Trophoblast cell (in vitro differentiated cells and primary cell): ENCODE measurements at regions not wholly inside any gene's neighbourhood (a gene's known extent, or its start where the extent isn't known, plus 50 kb on each side); places are given as distances from the start of the nearest gene placed in this dataset.
"Not testable (repeated sequence)": the region's sequence is repeated elsewhere in the genome, so short reads cannot be mapped to it uniquely, and the experiment has no call there.

Experiments
- DNase-seq, 2 donors: peaks; one replicate each; pipeline ENCODE4 v3.0.0-alpha.2; 2016
- H2AFZ ChIP-seq: 2 replicates; pipeline ENCODE4 v1.6.1; 2013; ENCODE audit warnings: low read length, moderate library complexity, mild to moderate bottlenecking; ENCODE audit not compliant: insufficient read depth, poor library complexity
- H2AK5ac ChIP-seq: 2 replicates; pipeline ENCODE4 v1.6.1; 2013; ENCODE audit warnings: mild to moderate bottlenecking, low read length
- H2BK120ac ChIP-seq: 2 replicates; pipeline ENCODE4 v1.6.1; 2013; ENCODE audit warnings: low read length, mild to moderate bottlenecking, moderate library complexity; ENCODE audit not compliant: insufficient read depth, poor library complexity
- H2BK12ac ChIP-seq: 2 replicates; pipeline ENCODE4 v1.6.1; 2013; ENCODE audit warnings: mild to moderate bottlenecking, low read length, moderate library complexity
- H2BK5ac ChIP-seq: 2 replicates; pipeline ENCODE4 v1.6.1; 2013; ENCODE audit warnings: low read length, low read depth, moderate library complexity, mild to moderate bottlenecking; ENCODE audit not compliant: poor library complexity
- H3K14ac ChIP-seq: 2 replicates; pipeline ENCODE4 v1.6.1; 2013; ENCODE audit warnings: mild to moderate bottlenecking, low read length
- H3K18ac ChIP-seq: 2 replicates; pipeline ENCODE4 v1.6.1; 2013; ENCODE audit warnings: mild to moderate bottlenecking, low read length
- H3K23ac ChIP-seq: 2 replicates; pipeline ENCODE4 v1.6.1; 2013; ENCODE audit warnings: low read length
- H3K27ac ChIP-seq: 2 replicates; pipeline ENCODE4 v1.5.1; 2013; ENCODE audit warnings: low read depth, mild to moderate bottlenecking, inconsistent platforms, low read length, moderate library complexity
- H3K27me3 ChIP-seq: 2 replicates; pipeline ENCODE4 v1.6.1; 2013; ENCODE audit warnings: inconsistent platforms, mild to moderate bottlenecking, low read length, moderate library complexity; ENCODE audit not compliant: insufficient read depth
- H3K36me3 ChIP-seq, 2 experiments: 1 replicate in 1 of 2; 2 replicates in 1 of 2; pipeline ENCODE4 v1.6.1; 2013; ENCODE audit warnings: low read length in 2 of 2, mild to moderate bottlenecking in 2 of 2, moderate library complexity in 1 of 2; ENCODE audit not compliant: insufficient read depth in 2 of 2, control insufficient read depth in 1 of 2
- H3K4ac ChIP-seq: 2 replicates; pipeline ENCODE4 v1.6.1; 2013; ENCODE audit warnings: low read depth, mild to moderate bottlenecking, low read length, moderate library complexity
- H3K4me1 ChIP-seq, 2 experiments: 1 replicate in 1 of 2; 2 replicates in 1 of 2; pipeline ENCODE4 v1.6.1; 2013; ENCODE audit warnings: low read length in 2 of 2, mild to moderate bottlenecking in 2 of 2, moderate library complexity in 1 of 2; ENCODE audit not compliant: insufficient read depth in 2 of 2, control insufficient read depth in 1 of 2
- H3K4me2 ChIP-seq: 2 replicates; pipeline ENCODE4 v1.6.1; 2013; ENCODE audit warnings: inconsistent platforms, mild to moderate bottlenecking, low read length, moderate library complexity
- H3K4me3 ChIP-seq: 2 replicates; pipeline ENCODE4 v1.5.1; 2013; ENCODE audit warnings: mild to moderate bottlenecking, low read depth, low read length, inconsistent platforms
- H3K79me1 ChIP-seq: one replicate; pipeline ENCODE4 v1.6.1; 2013; ENCODE audit warnings: low read length
- H3K79me2 ChIP-seq: 2 replicates; pipeline ENCODE4 v1.6.1; 2013; ENCODE audit warnings: low read length, mild to moderate bottlenecking; ENCODE audit not compliant: control insufficient read depth, insufficient read depth, poor library complexity
- H3K9ac ChIP-seq: 2 replicates; pipeline ENCODE4 v1.6.1; 2013; ENCODE audit warnings: mild to moderate bottlenecking, low read length
- H3K9me3 ChIP-seq: 2 replicates; pipeline ENCODE4 v1.6.1; 2013; ENCODE audit warnings: low read depth, mild to moderate bottlenecking, control low read depth, inconsistent platforms, low read length; ENCODE audit not compliant: insufficient read depth
- H4K12ac ChIP-seq: 2 replicates; pipeline ENCODE4 v1.6.1; 2013; ENCODE audit warnings: low read depth, mild to moderate bottlenecking, low read length, moderate library complexity
- H4K8ac ChIP-seq: 2 replicates; pipeline ENCODE4 v1.6.1; 2013; ENCODE audit warnings: low read depth, mild to moderate bottlenecking, low read length, moderate library complexity
- H4K91ac ChIP-seq: one replicate; pipeline ENCODE4 v1.6.1; 2013; ENCODE audit warnings: low read depth, mild to moderate bottlenecking, low read length, moderate library complexity
- WGBS: extraction: QIAGEN DNeasy Blood & Tissue Kit; methylation state at CpG from one replicate; pipeline ENCODE4 v1.1.7; 2013; ENCODE audit warnings: missing lambda C conversion rate; ENCODE audit not compliant: insufficient read length, insufficient coverage; ENCODE audit errors: extremely low coverage; 5-methylcytosine and 5-hydroxymethylcytosine counted together

DNA sequence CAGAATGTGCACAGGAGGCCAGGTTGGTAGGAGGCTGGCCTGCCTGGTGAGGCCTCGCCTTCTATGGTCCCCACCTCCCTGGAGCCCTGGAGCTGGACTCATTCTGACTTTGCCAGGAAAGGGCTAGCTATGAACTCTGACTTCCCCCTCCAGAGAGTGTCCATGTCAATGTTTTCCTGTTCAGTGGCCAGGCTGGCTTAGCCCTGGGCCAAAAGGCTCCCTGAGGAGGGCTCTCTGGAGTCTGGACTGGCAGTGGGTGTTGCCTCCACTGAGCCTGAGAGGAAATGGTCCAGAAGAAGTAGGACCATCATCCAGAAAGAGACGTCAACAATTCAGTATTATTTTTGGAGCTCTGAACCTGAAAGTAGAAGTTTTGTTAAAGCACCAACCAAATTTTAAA is 178.7 kb downstream of the CHIC2 start:
- H3K23ac ChIP-seq, result no peak overlapping the region
- H3K9me3 ChIP-seq, result no peaks in the 10 kb centered on the region
- no peak overlapping the region for H4K8ac ChIP-seq
- no peak overlapping the region for H4K91ac ChIP-seq
- H2BK5ac ChIP-seq, result no peak overlapping the region
- no peaks in the 10 kb centered on the region for H3K79me2 ChIP-seq
- no peak overlapping the region for H3K4ac ChIP-seq
- H3K27ac ChIP-seq, result no peak overlapping the region
- no peak overlapping the region for H3K4me3 ChIP-seq
- no peaks in the 10 kb centered on the region for H3K4me1 ChIP-seq
- no peak overlapping the region for H2BK12ac ChIP-seq
- no peaks in the 10 kb centered on the region for H3K79me1 ChIP-seq
- H3K9ac ChIP-seq, result no peak overlapping the region
- no peak overlapping the region for H3K18ac ChIP-seq
- DNase-seq, result no peak
- H3K36me3 ChIP-seq, result no peaks in the 10 kb centered on the region
- H4K12ac ChIP-seq, result no peak overlapping the region
- no CpG with 5 or more reads among the region's 2 CpGs for WGBS
- H3K4me2 ChIP-seq, result no peak overlapping the region
- no peak overlapping the region for H2BK120ac ChIP-seq
- H2AFZ ChIP-seq, result no peak overlapping the region
- H3K14ac ChIP-seq, result no peak overlapping the region
- no peaks in the 10 kb centered on the region for H3K27me3 ChIP-seq
- no peak overlapping the region for H2AK5ac ChIP-seq

DNA sequence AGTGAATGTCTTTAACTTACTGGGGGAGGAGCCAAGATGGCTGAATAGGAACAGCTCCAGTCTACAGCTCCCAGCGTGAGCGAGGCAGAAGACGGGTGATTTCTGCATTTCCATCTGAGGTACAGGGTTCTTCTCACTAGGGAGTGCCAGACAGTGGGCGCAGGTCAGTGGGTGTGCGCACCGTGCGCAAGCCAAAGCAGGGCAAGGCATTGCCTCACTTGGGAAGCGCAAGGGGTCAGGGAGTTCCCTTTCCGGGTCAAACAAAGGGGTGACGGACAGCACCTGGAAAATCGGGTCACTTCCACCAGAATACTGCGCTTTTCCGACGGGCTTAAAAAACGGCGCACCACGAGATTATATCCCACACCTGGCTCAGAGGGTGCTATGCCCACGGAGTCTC is 187.3 kb downstream of the CHIC2 start:
- H3K36me3 ChIP-seq, H2AK5ac ChIP-seq, H2BK120ac ChIP-seq, H3K27me3 ChIP-seq, H3K79me1 ChIP-seq, H3K4me3 ChIP-seq, H3K4ac ChIP-seq, H3K4me2 ChIP-seq, H3K4me1 ChIP-seq, H3K9me3 ChIP-seq, H3K14ac ChIP-seq, H3K9ac ChIP-seq, H3K23ac ChIP-seq, DNase-seq, H4K12ac ChIP-seq, H4K91ac ChIP-seq, H2BK5ac ChIP-seq, H3K27ac ChIP-seq, H3K79me2 ChIP-seq, H3K18ac ChIP-seq, H4K8ac ChIP-seq, H2AFZ ChIP-seq, H2BK12ac ChIP-seq: not testable (repeated sequence)
- no CpG with 5 or more reads among the region's 18 CpGs for WGBS

DNA sequence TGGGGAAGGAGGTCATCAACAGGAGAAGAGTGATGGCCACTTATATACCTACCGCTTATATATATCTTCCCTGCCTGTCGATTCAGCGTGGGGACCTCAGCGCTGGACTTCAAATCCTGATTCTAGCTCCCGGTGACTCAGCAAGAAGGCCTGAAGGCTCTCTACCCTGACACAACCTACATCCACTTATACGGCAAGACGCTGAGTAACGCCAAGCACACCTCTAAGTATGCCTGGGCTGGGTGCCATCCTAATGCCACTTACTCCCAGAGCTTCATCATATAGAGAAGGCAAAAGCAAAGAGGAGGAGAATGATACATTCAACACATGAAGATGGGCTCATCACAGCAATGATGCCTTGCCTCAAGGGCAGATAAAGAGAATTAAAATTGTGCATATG is 198.3 kb downstream of the CHIC2 start:
- H3K27ac ChIP-seq, result no peak overlapping the region

DNA sequence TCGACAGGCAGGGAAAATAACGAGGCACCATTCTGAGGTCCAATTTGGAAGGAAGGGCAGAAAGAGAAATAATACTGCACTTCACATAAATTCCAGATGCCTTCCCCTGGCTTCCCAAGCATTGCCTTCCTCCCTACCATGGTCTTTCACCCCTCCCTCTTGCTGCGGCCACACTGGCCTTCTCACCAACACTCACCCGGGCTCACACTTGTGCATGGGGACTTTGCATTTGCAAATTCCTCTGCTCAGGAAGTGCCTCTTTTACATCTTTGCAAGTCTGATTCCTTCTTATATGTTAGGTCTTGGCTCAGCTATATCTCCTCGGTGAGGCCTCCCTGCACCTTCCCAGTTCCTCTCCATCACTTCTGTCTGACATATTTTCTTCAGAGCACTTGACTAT is 199.4 kb downstream of the CHIC2 start:
- Histone ChIP-seq H3K18ac (no peak overlapping the region), H2AK5ac (no peak overlapping the region), H3K23ac (no peak overlapping the region), H3K27me3 (no peaks in the 10 kb centered on the region), H3K79me1 (no peaks in the 10 kb centered on the region), H3K14ac (no peak overlapping the region), H4K12ac (no peak overlapping the region), H3K9ac (no peak overlapping the region), H3K4me2 (no peak overlapping the region), H2BK5ac (no peak overlapping the region), H3K4me3 (no peak overlapping the region), H4K8ac (no peak overlapping the region), H4K91ac (no peak overlapping the region), H3K9me3 (no peaks in the 10 kb centered on the region), H3K36me3 (no peaks in the 10 kb centered on the region), H3K27ac (no peak overlapping the region), H3K4ac (no peak overlapping the region), H2AFZ (no peak overlapping the region), H2BK120ac (no peak overlapping the region), H2BK12ac (no peak overlapping the region), H3K4me1 (peaks cover 0 to 4% of the 10 kb centered on the region in 2 experiments), H3K79me2 (no peaks in the 10 kb centered on the region)
- whole genome bisulfite sequencing, result no CpG with 5 or more reads among the region's 5 CpGs
- DNase-seq, result no peak

More for the DNA sequence above, 198.3 kb downstream of the CHIC2 start:
- Histone ChIP-seq H4K12ac (no peak overlapping the region), H2BK12ac (no peak overlapping the region), H3K4me2 (no peak overlapping the region), H3K4me3 (no peak overlapping the region), H3K36me3 (no peaks in the 10 kb centered on the region), H2AFZ (no peak overlapping the region), H2AK5ac (no peak overlapping the region), H3K9ac (no peak overlapping the region), H4K91ac (no peak overlapping the region), H2BK120ac (no peak overlapping the region), H3K79me2 (no peaks in the 10 kb centered on the region), H2BK5ac (no peak overlapping the region), H4K8ac (no peak overlapping the region), H3K4me1 (peaks cover 0 to 4% of the 10 kb centered on the region in 2 experiments), H3K9me3 (no peaks in the 10 kb centered on the region), H3K79me1 (no peaks in the 10 kb centered on the region), H3K14ac (no peak overlapping the region), H3K27me3 (no peaks in the 10 kb centered on the region), H3K4ac (no peak overlapping the region), H3K18ac (no peak overlapping the region), H3K23ac (no peak overlapping the region)
- peak in 1 of 2 donors; percentile 6 for DNase-seq
- no CpG with 5 or more reads among the region's 8 CpGs for WGBS
